ENCODE measurements at regions not wholly inside any gene's neighbourhood (a gene's known extent, or its start where the extent isn't known, plus 50 kb on each side); places are given as distances from the start of the nearest gene placed in this dataset.

GRCh38 chr6:14037402-14038277 lies 79.9 kb upstream of the CD83 start:
- Mint-ChIP-seq H3K9me3 (ENCODE audit: unreplicated experiment) (no peaks in the 10 kb centered on the region), H3K4me3 (ENCODE audit: unreplicated experiment) (no peak overlapping the region), H3K27ac (ENCODE audit: unreplicated experiment) (no peak overlapping the region), H3K36me3 (ENCODE audit: low read depth, unreplicated experiment) (no peaks in the 10 kb centered on the region), H3K4me1 (ENCODE audit: unreplicated experiment) (no peaks in the 10 kb centered on the region), H3K27me3 (ENCODE audit: unreplicated experiment) (no peaks in the 10 kb centered on the region)
- DNase-seq (ENCODE audit: low spot score) = no peak
- TF ChIP-seq, protein P1, sequence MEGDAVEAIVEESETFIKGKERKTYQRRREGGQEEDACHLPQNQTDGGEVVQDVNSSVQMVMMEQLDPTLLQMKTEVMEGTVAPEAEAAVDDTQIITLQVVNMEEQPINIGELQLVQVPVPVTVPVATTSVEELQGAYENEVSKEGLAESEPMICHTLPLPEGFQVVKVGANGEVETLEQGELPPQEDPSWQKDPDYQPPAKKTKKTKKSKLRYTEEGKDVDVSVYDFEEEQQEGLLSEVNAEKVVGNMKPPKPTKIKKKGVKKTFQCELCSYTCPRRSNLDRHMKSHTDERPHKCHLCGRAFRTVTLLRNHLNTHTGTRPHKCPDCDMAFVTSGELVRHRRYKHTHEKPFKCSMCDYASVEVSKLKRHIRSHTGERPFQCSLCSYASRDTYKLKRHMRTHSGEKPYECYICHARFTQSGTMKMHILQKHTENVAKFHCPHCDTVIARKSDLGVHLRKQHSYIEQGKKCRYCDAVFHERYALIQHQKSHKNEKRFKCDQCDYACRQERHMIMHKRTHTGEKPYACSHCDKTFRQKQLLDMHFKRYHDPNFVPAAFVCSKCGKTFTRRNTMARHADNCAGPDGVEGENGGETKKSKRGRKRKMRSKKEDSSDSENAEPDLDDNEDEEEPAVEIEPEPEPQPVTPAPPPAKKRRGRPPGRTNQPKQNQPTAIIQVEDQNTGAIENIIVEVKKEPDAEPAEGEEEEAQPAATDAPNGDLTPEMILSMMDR (IDR thresholded peaks at IDR 0.05; ENCODE audit: unreplicated experiment) = no peak

DNA sequence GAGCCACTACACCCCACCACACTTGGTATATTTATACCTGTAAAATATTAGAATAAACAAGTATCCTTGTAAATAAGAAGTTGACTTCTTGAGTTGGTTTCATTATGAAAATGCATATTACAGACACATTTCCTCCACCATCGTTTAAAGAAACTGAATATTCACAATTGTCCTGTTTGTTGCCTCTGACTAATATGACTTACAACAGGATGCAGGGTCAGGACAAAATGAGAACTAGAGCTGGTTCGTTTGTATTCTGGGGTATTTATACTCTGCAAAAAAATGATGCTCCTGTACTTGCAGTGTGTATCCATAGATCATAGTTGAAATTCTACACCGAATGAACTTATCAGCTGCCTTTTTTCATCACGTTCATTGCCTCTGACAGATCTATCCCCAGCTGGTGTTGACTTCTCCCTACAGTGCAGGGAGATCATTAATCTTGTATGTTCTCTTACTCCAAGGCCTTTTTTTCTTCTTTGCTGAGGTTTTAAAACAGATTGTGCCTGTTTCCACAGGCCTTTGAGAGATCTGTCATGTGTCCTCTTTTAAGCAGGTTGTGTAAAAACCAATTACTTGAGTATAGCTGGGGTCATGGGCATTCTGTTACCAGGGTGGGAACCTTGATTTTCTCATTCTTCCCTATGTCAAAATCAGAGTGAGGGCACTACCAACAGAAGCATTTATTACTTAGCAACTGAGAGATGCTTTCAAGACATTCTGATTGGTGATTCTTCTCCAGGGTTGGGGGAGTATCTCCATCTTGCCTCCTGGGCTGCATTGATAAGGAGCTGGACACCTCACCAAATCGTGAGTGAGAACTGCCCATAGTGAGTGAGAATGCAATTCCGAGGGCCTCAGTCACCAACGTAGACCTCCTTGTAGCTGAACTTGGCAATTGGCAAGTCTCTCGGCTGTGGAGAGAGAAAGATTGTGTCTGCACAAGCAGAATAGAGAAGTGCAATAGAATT lies 78.8 kb upstream of the CD83 start:
- peaks cover 2% of the 10 kb centered on the region for H3K27me3 Mint-ChIP-seq (ENCODE audit: unreplicated experiment)
- H3K4me1 Mint-ChIP-seq (ENCODE audit: unreplicated experiment) = no peaks in the 10 kb centered on the region
- TF ChIP-seq, protein P1 (IDR thresholded peaks at IDR 0.05; ENCODE audit: unreplicated experiment) = no peak
- no peak overlapping the region for H3K27ac Mint-ChIP-seq (ENCODE audit: unreplicated experiment)
- no peaks in the 10 kb centered on the region for H3K36me3 Mint-ChIP-seq (ENCODE audit: low read depth, unreplicated experiment)
- no peak for DNase-seq (ENCODE audit: low spot score)
- H3K4me3 Mint-ChIP-seq (ENCODE audit: unreplicated experiment) = no peak overlapping the region
- H3K9me3 Mint-ChIP-seq (ENCODE audit: unreplicated experiment) = no peaks in the 10 kb centered on the region

- H3K9me3 Mint-ChIP-seq (ENCODE audit: unreplicated experiment) = no peaks in the 10 kb centered on the region
- H3K27me3 Mint-ChIP-seq (ENCODE audit: unreplicated experiment) = peaks cover 2% of the 10 kb centered on the region
- TF ChIP-seq, protein P1 (IDR thresholded peaks at IDR 0.05; ENCODE audit: unreplicated experiment) = peak; percentile 22
- H3K36me3 Mint-ChIP-seq (ENCODE audit: low read depth, unreplicated experiment) = no peaks in the 10 kb centered on the region
- H3K4me1 Mint-ChIP-seq (ENCODE audit: unreplicated experiment) = no peaks in the 10 kb centered on the region
- DNase-seq (ENCODE audit: low spot score) = no peak
- no peak overlapping the region for H3K4me3 Mint-ChIP-seq (ENCODE audit: unreplicated experiment)
- H3K27ac Mint-ChIP-seq (ENCODE audit: unreplicated experiment) = no peak overlapping the region
These were observed 77.5 kb upstream of the CD83 start for GRCh38 chr6:14040042-14040441.

GRCh38 chr6:14046476-14047068 lies 71.0 kb upstream of the CD83 start:
- no peaks in the 10 kb centered on the region for H3K9me3 Mint-ChIP-seq (ENCODE audit: unreplicated experiment)
- H3K4me3 Mint-ChIP-seq (ENCODE audit: unreplicated experiment) = no peak overlapping the region
- H3K4me1 Mint-ChIP-seq (ENCODE audit: unreplicated experiment) = no peaks in the 10 kb centered on the region
- TF ChIP-seq, protein P1 (IDR thresholded peaks at IDR 0.05; ENCODE audit: unreplicated experiment) = peak; percentile 62
- DNase-seq (ENCODE audit: low spot score) = peak; percentile 56
- no peak overlapping the region for H3K27ac Mint-ChIP-seq (ENCODE audit: unreplicated experiment)
- peaks cover 5% of the 10 kb centered on the region for H3K27me3 Mint-ChIP-seq (ENCODE audit: unreplicated experiment)
- no peaks in the 10 kb centered on the region for H3K36me3 Mint-ChIP-seq (ENCODE audit: low read depth, unreplicated experiment)
